Suppressor macrophage (primary cell): ENCODE measurements at regions not wholly inside any gene's neighbourhood (a gene's known extent, or its start where the extent isn't known, plus 50 kb on each side); places are given as distances from the start of the nearest gene placed in this dataset.
"Not testable (repeated sequence)": the region's sequence is repeated elsewhere in the genome, so short reads cannot be mapped to it uniquely, and the experiment has no call there.

Source experiments
- DNase-seq, 4 experiments: peaks; one replicate each; pipeline ENCODE4 v3.0.0-alpha.2; 2020 to 2022

- no peak for DNase-seq
Measured at GRCh38 chr12:9449181-9449580, 158.5 kb downstream of the KLRB1 start.

GRCh38 chr12:9448648-9449047 is 159.1 kb downstream of the KLRB1 start:
- not testable (repeated sequence) for DNase-seq

GRCh38 chr12:9447791-9448614 is 159.7 kb downstream of the KLRB1 start:
- peak; percentile 89 to 93 (median 90) for DNase-seq

- DNase-seq: not testable (repeated sequence)
Measured at GRCh38 chr12:9446883-9447761, 160.6 kb downstream of the KLRB1 start.

DNA sequence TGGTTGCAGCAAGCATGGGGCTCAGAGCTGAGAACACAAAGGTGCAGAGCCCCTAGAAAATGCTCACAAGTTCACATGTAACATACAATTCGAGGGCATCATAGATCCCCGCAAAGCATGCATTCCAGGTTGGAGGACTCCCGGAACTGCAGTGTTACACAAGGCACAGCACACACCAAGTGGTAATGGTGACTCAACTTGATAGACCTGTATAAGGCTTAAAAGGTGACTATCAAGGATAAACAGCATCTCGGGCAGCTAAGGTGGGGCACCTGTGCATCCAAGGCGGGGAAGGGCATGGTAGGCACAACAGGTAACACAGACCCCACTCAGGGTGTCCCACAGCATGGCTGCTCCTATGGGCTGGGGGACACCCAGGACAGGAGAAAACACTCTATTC is 167.3 kb downstream of the KLRB1 start:
- not testable (repeated sequence) for DNase-seq

- not testable (repeated sequence) for DNase-seq
Measured at GRCh38 chr12:9435682-9436081, 172.0 kb downstream of the KLRB1 start.

DNA sequence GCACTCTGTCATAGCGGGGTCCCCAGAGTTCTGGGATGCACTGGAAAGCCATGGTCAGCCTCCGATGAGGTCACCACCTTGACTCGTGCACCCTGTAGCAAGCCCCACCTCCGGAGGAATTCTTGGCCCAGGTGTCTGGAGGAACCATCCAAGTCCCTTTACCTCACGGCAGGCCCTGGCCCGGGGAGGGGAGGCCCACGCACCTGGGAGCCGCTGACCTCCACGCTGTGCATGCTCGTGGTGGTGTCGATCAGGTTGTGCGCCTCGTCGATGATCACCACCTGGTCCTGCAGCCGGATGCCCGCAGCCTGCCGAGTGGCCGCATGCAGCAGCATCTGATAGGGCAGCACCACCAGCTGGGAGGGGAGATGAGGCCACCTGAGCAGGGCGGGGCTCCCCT is 177.3 kb downstream of the KLRB1 start:
- DNase-seq: not testable (repeated sequence)

GRCh38 chr12:9428856-9429255 is 178.9 kb downstream of the KLRB1 start:
- not testable (repeated sequence) for DNase-seq

DNA sequence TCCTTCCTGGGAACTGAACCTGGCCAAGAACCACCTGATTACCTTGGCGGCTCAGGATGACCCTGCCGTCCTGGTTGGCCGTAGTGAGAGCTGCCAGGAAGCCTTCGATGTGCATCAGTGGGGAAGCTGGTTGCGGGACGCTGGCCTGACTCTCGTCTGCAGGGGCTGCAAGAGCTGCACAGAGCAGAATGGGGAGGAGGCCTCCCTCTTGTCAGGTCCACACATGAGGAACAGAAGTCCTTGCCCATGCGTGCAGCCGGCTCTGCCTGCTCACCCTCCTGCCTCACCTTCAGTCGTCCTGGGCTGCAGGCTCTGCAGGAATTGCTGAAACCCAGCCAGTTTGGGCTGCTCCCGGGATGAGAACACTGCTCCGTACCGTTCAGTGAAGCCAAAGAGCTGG is 182.3 kb downstream of the KLRB1 start:
- DNase-seq: not testable (repeated sequence)

DNA sequence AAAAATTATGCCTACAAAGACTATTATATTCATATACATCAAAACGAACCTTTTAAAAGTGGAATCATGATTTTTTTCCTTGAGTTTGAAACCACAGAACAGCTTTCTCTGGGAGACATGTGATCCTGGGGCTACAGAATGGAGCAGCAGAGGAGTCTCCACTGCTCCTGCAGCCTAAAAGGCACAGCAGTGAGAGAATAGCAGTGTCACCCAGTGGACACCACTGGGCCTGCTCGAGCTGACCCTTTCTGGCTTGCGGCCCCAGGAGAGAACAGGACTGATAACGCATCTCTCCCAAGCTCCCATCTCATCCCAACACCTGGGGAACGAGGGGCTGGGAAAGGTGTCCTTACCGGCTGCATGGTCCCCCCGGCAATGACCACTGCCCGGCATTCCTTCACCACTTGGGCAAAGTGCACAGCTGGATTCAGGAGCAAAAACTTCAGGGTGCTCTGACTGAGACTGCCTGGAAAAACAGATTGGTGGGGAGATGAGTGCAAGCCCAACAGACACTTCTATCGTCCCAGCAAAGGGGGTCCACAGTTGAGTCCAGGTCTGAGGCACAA is 183.5 kb downstream of the KLRB1 start:
- not testable (repeated sequence) for DNase-seq

GRCh38 chr12:9422689-9423088 is 185.0 kb downstream of the KLRB1 start:
- DNase-seq: not testable (repeated sequence)

DNA sequence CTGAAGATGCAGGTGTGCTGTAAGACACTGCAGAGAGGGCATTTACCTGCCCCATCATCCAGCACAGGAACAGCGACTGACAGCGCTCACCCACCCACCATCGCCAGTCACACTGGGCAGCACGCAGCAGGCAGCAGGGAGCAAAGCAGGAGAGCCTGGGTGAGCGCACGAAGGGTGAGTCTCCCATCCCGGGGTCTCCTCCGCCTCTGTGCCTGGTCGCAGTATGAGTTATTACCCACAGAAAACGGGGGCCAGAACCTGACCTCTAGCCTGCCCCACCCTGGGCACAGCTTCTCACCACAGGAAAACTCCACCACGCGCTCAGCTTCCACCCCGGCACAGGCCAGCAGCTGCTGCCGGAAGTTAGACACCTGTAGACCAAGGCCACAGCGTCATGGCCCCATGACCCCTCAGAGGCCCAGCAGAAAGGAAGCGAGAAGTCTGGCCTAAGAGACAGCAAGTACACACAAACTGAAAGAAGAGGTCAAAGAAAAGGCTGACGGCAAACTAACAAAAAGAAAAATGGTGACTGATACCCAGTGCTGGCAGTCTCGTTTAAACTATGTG is 186.1 kb downstream of the KLRB1 start:
- not testable (repeated sequence) for DNase-seq

DNA sequence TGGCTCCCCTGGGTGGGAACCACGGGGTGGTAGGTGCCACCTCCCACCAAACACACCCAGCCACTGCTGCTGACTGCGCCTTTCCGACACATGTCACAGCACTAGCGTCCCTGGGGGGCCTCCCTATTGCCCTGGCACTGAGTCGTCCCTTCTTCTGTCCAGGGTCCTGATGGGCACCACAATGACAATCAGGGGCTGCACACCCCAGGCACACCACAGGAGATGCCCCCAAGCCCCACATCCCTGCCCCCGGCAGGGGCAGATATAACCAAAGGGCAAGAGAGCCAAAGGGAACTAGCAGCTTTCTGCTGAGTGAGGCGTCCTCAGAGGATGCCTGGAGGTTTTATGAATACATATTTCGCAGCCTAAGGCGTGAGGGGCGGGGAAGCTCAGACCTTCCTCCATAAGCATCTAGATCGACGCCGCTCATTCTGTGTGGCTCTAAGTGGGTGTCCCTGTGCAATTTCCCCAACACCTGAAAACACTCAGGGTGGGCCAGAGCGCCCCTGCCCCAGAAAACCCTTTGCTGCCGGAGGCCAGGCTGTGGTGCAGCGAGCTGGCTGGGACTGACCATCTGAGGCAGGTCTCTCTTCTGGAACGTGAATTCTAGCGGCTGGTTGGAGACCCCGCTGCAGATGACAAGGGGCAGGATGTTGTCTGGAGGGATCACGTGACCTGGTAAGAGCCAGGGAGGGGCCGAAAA is 186.7 kb downstream of the KLRB1 start:
- DNase-seq: not testable (repeated sequence)

DNA sequence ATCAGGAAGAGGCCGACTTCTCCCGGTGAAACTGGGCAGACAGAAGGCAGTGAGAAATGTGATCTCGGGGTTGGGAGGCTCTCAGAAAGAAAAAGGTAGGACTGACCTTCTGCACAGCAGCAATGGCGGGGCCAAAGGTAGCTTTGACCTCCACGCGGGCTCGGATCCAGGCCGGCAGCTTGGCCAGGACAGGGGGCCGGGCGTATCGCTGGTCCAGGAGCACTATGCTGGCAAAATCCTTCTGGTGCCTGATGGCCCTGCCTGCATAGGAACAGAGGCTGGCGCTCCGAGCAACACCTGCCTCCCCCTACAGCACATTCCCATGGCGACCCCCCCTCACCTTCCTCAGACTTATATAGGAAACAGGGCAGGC is 189.1 kb downstream of the KLRB1 start:
- not testable (repeated sequence) for DNase-seq

- not testable (repeated sequence) for DNase-seq
Measured at GRCh38 chr12:9417947-9418668, 189.6 kb downstream of the KLRB1 start.

GRCh38 chr12:9417341-9417740 is 190.4 kb downstream of the KLRB1 start:
- DNase-seq: not testable (repeated sequence)

DNA sequence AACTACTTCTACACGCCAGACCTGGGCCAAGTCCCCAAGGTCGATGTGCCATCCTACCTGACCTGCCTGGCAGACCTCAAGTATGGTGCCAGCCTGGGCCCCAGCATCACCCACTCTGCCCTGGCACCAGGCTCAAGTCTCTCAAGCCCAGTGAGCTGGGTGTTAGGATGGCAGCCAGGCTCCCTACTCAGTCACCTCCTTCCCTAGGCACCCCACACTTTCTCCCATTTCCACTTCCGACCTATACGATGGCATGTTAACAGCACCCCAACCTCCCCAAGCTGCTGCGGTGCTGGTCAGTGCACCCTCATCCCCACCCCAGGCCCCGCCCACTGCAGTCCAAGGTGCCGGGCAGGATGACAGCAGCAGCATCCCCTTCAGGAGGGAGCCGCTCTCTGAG is 191.4 kb downstream of the KLRB1 start:
- not testable (repeated sequence) for DNase-seq

GRCh38 chr12:9415898-9416297 is 191.8 kb downstream of the KLRB1 start:
- DNase-seq: not testable (repeated sequence)

- not testable (repeated sequence) for DNase-seq
Measured at GRCh38 chr12:9413862-9414261, 193.9 kb downstream of the KLRB1 start.

DNA sequence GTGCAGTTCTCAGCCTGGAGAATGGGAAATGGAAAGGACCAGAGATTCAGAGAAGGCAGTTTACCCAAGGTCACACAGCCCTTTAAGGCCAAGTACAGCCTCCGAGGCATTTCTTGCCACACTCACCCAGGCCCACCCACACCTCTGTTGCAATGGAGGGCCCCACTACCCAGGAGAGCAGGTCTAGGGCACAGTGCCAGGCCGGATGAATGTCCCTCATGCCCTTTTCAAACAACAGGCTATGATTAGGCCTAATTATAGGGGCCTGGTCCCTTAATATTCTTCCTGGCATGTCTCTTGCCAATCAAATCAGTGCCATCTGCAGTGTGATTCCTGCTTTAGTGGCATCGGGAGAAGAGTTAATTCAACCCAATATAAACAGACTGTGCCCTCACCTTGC is 195.3 kb downstream of the KLRB1 start:
- not testable (repeated sequence) for DNase-seq

DNA sequence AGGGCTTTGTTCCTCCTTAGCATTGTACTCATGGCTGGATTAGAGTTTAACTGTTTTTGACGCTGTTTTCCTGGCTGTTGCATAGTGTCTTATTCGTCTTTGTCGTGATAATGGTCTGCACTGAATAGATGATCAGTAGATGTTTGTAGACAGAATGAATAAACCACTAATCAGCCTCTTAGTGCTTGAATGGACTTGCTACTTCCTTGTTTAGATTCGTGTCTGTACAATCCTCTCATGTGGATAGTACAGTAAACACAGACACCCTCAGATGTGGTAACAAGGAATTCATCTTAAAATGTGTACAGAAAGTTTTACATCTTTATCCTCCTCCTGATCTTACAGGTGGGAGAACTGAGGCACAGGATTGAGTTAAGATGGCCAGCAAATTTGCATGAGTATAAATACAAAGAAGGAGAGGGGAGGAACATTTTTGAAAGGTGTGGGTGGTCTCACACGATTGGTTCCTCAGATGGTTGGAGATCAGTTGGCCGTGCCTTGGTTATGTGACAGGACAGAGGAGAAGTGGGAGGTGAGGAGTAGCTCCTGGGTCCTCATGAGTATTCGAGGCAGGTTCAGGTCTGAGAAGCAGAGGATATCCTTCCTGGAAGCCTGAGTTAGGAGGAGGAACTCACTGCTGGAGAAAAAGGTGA is 196.0 kb downstream of the KLRB1 start:
- DNase-seq: not testable (repeated sequence)
